Fibroblast of the conjunctiva (primary cell): ENCODE measurements at regions not wholly inside any gene's neighbourhood (a gene's known extent, or its start where the extent isn't known, plus 50 kb on each side); places are given as distances from the start of the nearest gene placed in this dataset.
"Not testable (repeated sequence)": the region's sequence is repeated elsewhere in the genome, so short reads cannot be mapped to it uniquely, and the experiment has no call there.

Source experiments
- DNase-seq: peaks from one replicate; pipeline ENCODE4 v3.0.0-alpha.2; 2010; ENCODE audit warnings: low read depth

GRCh38 chr5:145658435-145658834, 176.7 kb downstream of the PRELID2 start:
- DNase-seq: no peak

DNA sequence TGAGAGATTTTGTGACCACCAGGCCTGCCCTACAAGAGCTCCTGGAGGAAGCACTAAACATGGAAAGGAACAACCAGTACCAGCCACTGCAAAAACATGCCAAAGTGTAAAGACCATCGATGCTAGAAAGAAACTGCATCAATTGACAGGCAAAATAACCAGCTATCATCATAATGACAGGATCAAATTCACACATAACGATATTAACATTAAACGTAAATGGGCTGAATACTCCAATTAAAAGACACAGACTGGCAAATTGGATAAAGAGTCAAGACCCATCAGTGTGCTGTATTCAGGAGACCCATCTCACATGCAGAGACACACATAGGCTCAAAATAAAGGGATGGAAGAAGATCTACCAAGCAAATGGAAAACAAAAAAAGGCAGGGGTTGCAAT, 182.4 kb downstream of the PRELID2 start:
- DNase-seq: not testable (repeated sequence)

DNA sequence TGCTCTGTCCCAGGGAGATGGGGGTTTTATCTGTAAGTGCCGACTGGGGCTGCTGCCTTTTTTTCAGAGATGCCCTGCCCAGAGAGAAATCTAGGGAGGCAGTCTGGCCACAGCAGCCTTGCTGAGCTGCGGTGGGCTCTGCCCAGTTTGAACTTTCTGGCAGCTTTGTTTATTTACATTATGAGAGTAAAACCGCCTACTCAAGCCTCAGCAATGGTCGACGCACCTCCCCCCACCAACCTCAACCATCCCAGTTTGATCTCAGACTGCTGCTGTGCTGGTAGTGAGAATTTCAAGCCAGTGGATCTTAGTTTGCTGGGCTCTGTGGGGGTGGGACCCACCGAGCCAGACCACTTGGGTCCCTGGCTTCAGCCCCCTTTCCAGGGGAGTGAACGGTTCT, 188.0 kb downstream of the PRELID2 start:
- DNase-seq: not testable (repeated sequence)

GRCh38 chr5:145643214-145643613, 191.9 kb downstream of the PRELID2 start:
- not testable (repeated sequence) for DNase-seq

DNA sequence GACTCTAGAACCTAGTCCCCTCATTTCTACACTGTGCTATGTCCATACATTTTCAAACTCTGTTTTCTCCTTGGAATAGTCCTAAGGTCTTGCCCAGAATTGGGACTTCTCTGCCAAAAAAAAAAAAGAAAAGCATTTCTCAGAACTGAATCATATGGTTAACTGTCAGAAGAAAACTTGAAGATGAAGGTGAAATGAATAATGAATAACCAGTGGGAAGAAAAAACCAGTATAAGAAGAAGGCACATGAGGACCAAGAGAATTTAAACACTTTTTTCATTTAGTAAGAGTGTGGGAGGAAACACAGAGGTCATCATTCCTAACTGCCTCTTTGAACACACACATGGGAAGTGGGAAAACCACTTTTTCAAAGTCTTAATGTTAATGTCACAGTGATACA, 197.7 kb downstream of the PRELID2 start:
- no peak for DNase-seq

- DNase-seq: no peak
These were observed 198.8 kb downstream of the PRELID2 start for GRCh38 chr5:145636371-145636770.

GRCh38 chr5:145633474-145633873, 201.7 kb downstream of the PRELID2 start:
- no peak for DNase-seq

DNA sequence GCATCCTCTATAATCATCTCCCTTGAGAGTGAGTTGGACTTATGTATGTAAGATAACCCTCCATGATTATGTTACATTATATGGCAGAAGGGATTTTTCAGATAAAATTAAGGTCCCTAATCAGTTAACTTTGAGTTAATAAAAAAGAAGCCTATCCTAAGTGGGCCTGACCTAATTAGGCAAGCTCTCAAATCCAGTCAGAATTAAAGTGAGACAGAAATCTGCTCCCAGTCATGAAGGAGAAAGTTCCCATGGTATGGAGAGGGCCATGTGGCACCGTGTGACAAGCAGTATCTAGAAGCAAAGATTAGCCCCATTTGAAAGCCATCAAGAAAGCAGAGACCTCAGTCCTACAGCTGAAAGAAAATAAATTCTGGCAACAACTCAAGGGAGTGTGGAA, 202.4 kb downstream of the PRELID2 start:
- DNase-seq: no peak

DNA sequence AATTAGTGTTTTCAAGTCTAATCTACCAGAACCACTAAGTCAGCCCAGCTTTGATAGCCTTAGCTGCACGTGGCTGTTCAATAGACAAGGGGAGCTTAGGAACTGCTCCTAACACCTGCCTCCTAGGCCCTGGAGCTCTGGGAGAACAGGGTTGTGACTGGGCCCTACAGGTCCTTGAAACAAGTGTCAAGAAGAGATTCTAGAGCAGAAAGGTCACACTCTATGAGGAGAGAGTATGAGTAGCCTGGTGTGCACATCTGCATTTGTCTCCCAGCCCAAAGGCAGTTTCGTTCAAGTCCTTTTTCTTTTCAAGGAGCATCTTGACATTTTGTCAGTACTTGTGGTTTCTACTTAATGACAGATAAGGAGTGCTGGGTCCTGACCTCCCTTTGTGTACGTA, 206.1 kb downstream of the PRELID2 start:
- DNase-seq: no peak

DNA sequence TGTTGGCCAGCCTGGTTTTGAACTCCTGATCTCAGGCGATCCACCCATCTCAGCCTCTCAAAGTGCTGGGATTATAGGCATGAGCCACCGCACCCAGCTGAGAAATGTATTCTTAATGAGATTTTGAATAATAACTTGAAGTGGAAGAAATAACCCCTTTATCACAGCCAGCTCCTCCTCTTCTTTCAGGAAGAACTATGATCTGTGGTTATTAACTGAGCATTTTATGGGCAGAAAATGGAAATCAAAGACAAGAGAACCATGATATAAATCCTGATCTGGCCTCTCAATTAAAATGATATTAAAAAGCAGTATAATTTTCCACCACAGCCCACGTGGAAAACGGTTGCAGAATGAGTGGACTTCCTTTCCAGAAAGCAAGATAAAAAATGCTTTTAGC, 206.6 kb downstream of the PRELID2 start:
- no peak for DNase-seq

DNA sequence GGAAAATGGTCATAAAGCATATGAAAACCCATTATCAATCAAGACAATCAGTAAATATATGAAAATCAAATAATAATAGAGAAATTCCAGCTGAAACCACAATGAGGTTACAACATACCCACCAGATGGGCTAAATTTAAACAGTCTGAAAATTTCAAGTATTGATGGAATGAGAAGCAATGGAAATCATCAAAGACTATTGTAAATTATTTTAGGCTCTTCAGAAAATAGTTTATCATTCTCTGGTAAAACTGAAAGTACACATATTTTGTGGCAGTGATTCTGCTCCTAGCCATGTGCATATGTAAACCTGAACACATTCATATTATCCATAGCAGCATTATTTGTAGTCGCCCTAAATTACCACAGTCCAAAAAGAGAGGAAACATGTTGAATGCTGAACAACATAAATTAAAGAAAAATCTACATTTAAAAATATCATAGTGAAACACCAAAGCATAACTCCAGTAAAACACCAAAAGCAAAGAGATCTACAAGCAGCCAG, 215.3 kb downstream of the PRELID2 start:
- no peak for DNase-seq

- DNase-seq: not testable (repeated sequence)
These were observed 218.4 kb downstream of the PRELID2 start for GRCh38 chr5:145616739-145617138.

- DNase-seq: no peak
These were observed 236.2 kb downstream of the PRELID2 start for GRCh38 chr5:145598983-145599382.

DNA sequence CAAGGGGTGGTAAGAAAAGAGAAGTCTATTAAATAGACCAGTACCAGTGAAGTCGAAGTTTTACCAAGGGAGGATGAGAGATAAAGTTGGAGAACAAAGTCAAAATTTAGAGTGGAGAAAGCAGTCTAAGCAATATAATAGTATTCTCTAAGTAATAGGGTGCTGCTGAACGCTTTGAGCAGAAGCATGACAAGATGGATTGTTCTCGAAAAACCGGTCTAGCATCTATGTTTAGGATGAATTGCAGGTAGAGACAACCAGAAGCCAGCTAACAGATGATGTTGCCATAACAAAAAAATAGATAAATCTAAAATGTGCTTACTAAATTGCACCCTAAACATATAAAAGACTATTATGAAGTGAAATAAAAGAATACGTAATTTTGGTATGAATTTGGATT, 237.0 kb downstream of the PRELID2 start:
- no peak for DNase-seq

DNA sequence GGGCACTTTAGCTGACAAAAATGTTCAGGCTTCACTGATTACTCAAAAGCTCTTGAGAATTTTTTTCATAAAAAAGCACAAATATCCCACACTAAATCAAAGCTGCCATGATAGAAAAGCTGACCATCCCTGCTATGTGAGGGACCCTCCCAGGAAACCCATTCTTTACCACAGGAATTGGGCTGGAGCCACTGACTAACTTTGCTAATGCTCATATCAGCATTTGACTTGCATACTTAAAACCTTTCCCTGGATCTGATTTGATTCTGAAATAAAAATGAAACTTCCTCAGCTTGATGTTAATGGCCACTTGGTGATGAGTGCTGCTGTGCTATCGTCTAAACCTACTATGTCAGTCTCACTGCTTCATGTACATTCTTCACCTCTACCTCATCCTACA, 243.6 kb downstream of the PRELID2 start:
- no peak for DNase-seq

DNA sequence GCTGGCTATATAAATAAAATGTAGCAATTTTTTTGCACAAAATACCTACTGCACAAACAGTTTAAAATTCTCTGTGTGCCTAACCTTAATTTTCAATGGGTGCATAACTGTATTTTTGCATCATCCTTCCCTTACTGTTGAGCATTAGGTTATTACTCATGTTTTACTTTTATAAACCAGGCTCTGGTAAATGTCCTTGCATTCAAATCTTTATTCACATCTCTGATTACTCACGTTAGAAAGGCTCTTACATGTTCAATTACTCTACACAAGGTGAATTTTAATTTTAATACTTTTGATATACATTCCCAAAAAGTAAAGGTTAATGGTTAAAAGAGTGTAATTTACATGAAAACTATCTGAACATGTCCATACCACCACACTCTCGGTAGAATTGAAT, 246.1 kb downstream of the PRELID2 start:
- DNase-seq: no peak

DNA sequence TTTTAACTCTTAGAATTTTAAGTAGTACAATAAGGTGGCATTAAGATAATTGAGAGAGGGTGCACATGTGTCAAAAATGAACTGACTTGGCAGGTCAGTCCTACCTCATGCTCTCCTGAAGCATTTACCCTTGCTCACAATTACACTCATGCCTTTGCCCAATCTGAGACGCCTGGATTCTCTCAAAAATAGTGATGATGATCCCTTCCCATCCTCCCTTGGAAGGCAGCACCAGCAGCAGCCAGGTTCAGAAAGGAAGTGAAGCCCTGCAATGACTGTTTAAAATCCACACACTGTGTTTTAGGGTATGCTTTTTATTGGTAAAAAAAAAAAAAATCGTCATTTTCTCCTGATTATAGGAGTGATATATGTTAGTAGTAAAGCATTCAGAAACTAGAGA, 246.6 kb downstream of the PRELID2 start:
- DNase-seq: no peak

- no peak for DNase-seq
These were observed 247.0 kb downstream of the PRELID2 start for GRCh38 chr5:145588113-145588512.

GRCh38 chr5:145587710-145588109, 247.4 kb downstream of the PRELID2 start:
- peak; percentile 68 for DNase-seq

DNA sequence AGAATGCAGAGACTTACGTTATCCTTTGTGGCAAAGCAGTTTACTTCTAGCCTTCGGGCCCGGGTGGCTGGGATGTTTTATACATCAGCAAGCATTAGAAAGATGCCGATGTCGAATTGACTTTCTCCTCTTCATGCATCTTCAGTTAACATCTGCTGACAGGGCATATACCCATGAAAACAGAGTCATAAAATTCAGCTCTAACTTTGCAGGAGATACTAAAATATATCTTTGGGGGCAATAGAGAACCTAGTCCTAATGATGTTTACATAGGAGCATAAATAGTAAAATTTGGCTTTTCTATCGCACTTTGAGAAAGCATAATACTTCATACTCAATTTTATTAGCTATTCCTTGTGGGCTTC, 247.9 kb downstream of the PRELID2 start:
- no peak for DNase-seq

DNA sequence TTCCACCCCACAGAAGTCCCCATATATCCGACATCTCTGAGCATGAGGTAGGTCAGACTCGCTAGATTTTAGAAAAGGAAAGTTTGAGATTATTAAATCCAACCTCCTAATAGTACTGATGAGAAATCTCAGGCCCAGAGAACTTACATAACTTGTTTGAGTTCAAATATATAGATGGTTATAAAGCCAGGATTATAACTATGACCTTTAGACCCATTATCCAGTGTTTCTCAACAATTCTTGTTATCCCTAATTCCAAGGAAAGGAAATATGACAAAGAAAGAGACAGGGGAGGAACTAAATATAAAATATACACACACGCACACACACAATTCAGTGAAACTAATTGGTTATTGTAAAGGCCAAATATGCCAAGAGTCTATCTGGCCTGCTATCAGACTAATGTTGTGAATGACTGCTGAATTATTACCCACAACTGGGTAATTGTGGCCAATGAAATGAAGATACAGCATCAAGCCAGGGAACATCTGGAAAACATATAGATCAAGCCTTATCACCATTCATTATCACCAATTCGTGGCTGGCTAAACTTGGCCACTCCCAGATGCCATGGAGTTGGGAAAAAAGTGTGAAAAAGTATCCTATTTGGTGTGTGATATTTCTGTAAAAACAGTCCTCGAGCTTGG, 248.4 kb downstream of the PRELID2 start:
- DNase-seq: no peak

DNA sequence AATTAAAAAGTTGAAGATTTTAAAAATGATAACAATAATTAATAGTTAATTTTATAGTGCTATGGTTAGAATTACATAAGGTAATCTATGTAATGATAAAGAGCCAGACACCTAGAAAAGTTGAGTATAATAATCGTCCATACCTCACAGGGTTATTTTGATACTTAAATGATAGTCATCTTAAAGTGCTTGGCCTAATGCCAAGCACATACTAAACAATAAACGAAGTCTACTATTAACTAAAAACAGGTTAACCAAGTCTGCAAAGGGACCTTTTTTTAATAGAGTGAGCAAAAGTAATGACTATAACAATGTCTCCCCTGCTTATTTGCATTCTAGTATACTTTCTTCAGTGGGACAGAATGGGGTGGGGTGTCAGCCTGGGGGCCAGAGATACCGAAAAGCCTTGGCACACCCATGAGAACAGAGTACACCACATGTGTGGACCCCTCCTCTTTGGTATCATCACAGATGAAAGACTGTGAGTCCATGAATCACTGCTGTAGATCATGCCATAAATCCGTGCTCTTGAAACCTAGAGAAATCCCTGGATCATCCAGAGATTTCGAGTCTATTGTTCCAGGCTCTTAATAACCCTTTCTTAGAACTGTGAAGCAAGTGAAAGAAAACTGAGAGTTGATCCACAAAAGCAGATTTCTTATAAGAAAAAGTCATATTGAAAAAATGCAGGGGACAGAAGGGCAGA, 249.5 kb downstream of the PRELID2 start:
- DNase-seq: no peak

GRCh38 chr5:145579301-145579700, 255.8 kb downstream of the PRELID2 start:
- no peak for DNase-seq
